SK-N-MC (cell line): ENCODE measurements at regions not wholly inside any gene's neighbourhood (a gene's known extent, or its start where the extent isn't known, plus 50 kb on each side); places are given as distances from the start of the nearest gene placed in this dataset.
"Not testable (repeated sequence)": the region's sequence is repeated elsewhere in the genome, so short reads cannot be mapped to it uniquely, and the experiment has no call there.

Source experiments
- DNase-seq: peaks from one replicate; pipeline ENCODE4 v3.0.0-alpha.2; 2011; ENCODE audit warnings: low read depth, low spot score
- H3K27ac ChIP-seq: fragments of 200-600 bp; sonication (generic); 2 replicates; pipeline ENCODE4 v1.5.1; 2016; ENCODE audit warnings: mixed run types
- H3K36me3 ChIP-seq: fragments of 200-600 bp; sonication (generic); 2 replicates; pipeline ENCODE4 v1.6.1; 2017; ENCODE audit warnings: antibody characterized with exemption, low read length, mixed read lengths; ENCODE audit not compliant: insufficient read depth
- H3K4me3 ChIP-seq: fragments of 200-600 bp; sonication (generic); 2 replicates; pipeline ENCODE4 v1.5.1; 2016
- H3K9ac ChIP-seq: fragments of 200-600 bp; sonication (generic); 2 replicates; pipeline ENCODE4 v1.8.0; 2017; ENCODE audit warnings: mixed run types, mixed read lengths; ENCODE audit not compliant: insufficient read length
- H3K9me3 ChIP-seq: fragments of 200-600 bp; sonication (generic); 2 replicates; pipeline ENCODE4 v1.6.1; 2017; ENCODE audit warnings: low read depth, mild to moderate bottlenecking, antibody characterized with exemption, low read length, moderate library complexity, mixed read lengths
- EZH2 ChIP-seq: fragments of 200-600 bp; sonication (generic); IDR thresholded peaks from one replicate; pipeline ENCODE4 v1.6.1; 2017; ENCODE audit warnings: antibody characterized with exemption
- FOXP2 ChIP-seq: optimal IDR thresholded peaks from 2 replicates; pipeline ENCODE3; 2011; ENCODE audit warnings: mild to moderate bottlenecking, moderate library complexity; ENCODE audit not compliant: insufficient read depth; ENCODE audit errors: extremely low read length, control extremely low read depth
- POLR2AphosphoS5 ChIP-seq: IDR thresholded peaks from 2 replicates; pipeline ENCODE4 v1.6.1; 2012; ENCODE audit warnings: mild to moderate bottlenecking, low read depth, low read length, borderline replicate concordance

- TF ChIP-seq FOXP2 = no peak
- no peak for TF ChIP-seq POLR2AphosphoS5
- no peak for TF ChIP-seq EZH2
- no peak for DNase-seq
- H3K4me3 ChIP-seq = no peak overlapping the region
Observed at GRCh38 chr5:60470881-60471280, 229.1 kb downstream of the DEPDC1B start.

DNA sequence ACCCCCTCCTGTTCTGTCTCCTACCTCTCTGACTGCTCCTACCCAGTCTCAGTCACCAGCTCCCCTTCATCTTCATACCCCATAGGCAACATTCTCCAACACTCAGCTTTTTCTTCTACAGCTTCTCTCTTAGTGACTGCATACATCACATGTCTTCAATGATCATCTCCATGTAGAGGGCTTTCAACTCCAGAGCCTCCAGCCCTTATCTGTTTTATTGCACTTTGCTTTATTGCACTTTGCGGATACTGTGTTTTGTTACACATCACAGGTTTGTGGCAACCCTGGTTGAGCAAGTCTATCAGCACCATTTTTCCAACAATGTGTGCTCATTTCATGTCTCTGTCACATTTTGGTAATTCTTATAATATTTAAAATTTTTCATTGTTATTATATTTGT lies 230.7 kb downstream of the DEPDC1B start:
- Histone ChIP-seq H3K36me3 (no peaks in the 10 kb centered on the region), H3K9ac (no peak overlapping the region), H3K9me3 (no peaks in the 10 kb centered on the region), H3K4me3 (no peak overlapping the region), H3K27ac (no peak overlapping the region)
- no peak for DNase-seq
- TF ChIP-seq FOXP2 = no peak
- TF ChIP-seq POLR2AphosphoS5 = no peak
- no peak for TF ChIP-seq EZH2

More at GRCh38 chr5:60470881-60471280, 229.1 kb downstream of the DEPDC1B start:
- Histone ChIP-seq H3K27ac (no peak overlapping the region), H3K9ac (no peak overlapping the region), H3K36me3 (no peaks in the 10 kb centered on the region), H3K9me3 (no peaks in the 10 kb centered on the region)

DNA sequence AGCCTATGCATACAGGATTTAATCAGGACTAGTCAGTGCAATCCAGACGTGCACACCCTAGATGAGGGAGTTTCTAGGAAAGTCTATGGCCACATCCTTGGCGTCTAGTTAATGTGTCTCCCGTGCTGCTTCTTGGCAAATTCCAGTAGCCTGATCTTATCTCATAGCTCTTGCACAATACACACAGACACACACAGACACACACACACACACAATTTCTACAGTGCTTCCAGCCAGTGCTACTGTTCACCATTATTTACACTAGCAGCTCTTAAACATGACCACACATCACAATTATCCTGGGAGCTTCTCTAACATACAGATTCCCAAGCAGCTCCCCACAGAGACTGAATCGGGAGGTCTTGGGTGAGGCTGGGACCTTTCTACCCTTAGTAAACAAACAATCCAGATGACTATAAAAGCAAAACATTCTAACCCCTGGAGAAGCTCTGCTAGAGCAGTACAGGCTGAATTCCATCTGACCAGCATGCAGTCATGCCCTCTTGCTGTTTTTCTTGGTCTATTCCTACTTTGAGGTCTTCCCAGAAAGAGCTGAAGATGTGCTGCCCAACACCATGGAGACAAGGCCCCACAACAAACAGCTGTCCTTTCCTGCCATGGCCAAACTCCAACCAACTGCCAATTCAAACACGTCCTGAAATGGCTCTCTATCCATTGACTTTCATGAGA lies 236.6 kb downstream of the DEPDC1B start:
- H3K9ac ChIP-seq = no peak overlapping the region
- TF ChIP-seq POLR2AphosphoS5 (no peak), FOXP2 (no peak), EZH2 (no peak)
- H3K9me3 ChIP-seq = no peaks in the 10 kb centered on the region

DNA sequence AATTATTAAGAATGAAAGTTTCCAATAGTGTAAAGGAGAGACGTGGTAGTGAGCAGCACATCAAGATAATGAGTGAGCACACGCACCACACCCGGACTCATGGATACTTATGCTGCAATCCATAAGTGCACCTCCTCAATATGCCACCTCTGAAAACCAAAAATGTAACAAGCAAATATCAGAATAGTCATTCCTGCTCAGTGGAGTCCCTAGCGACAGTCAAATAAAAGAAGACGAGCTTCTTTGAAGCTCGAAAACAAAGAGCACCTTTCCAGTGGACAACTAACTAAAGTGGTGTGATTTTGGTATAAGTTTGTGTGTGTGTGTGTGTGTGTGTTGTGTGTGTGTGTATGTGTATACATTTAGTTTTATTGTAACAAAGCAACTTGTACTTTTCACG lies 241.3 kb downstream of the DEPDC1B start:
- H3K9me3 ChIP-seq = no peaks in the 10 kb centered on the region
- H3K27ac ChIP-seq = no peak overlapping the region
- TF ChIP-seq FOXP2 (no peak), POLR2AphosphoS5 (no peak), EZH2 (no peak)
- no peak overlapping the region for H3K9ac ChIP-seq
- no peaks in the 10 kb centered on the region for H3K36me3 ChIP-seq
- no peak for DNase-seq
- H3K4me3 ChIP-seq = no peak overlapping the region

More for the DNA sequence above, 236.6 kb downstream of the DEPDC1B start:
- Histone ChIP-seq H3K27ac (no peak overlapping the region), H3K36me3 (no peaks in the 10 kb centered on the region), H3K4me3 (no peak overlapping the region)
- no peak for DNase-seq

DNA sequence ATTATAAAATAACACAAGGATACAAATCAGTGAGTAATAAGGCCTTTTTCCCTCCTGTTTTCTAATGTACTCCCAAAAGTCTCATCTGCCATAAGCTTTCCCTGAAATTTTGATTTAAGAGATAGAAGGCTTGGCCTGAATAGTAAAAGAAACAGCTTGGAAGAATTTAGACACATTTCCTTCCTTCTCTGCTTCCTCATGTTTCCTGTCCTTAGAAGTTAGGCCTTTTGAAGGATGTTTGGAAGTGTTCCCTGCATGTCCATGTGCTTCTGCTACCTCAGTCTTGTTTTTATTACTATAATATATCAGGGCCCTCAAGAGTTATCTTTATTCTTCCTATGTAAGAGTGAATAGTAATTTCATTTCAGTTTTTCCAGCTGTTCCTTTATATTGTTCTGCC lies 242.7 kb downstream of the DEPDC1B start:
- H3K27ac ChIP-seq = no peak overlapping the region
- no peaks in the 10 kb centered on the region for H3K9me3 ChIP-seq
- DNase-seq = no peak
- H3K36me3 ChIP-seq = no peaks in the 10 kb centered on the region
- no peak overlapping the region for H3K4me3 ChIP-seq
- no peak overlapping the region for H3K9ac ChIP-seq
- TF ChIP-seq POLR2AphosphoS5 = no peak
- TF ChIP-seq EZH2 = no peak
- no peak for TF ChIP-seq FOXP2

GRCh38 chr5:60455589-60455988 lies 244.4 kb downstream of the DEPDC1B start:
- TF ChIP-seq POLR2AphosphoS5 (no peak), EZH2 (no peak), FOXP2 (no peak)
- Histone ChIP-seq H3K4me3 (no peak overlapping the region), H3K9ac (no peak overlapping the region)

DNA sequence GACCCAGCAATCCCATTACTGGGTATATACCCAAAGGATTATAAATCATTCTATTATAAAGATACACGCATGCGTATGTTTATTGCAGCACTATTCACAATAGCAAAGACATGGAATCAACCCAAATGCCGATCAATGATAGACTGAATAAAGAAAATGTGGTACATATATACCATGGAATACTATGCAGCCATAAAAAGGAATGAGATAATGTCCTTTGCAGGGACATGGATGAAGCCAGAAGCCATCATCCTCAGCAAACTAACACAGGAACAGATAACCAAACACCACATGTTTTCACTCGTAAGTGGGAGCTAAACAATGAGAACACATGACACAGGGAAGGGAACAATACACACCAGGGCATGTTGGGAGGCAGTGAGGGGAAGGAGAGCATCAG lies 245.7 kb downstream of the DEPDC1B start:
- H3K9me3 ChIP-seq, H3K9ac ChIP-seq, H3K4me3 ChIP-seq, DNase-seq, H3K36me3 ChIP-seq, H3K27ac ChIP-seq: not testable (repeated sequence)

More at GRCh38 chr5:60455589-60455988, 244.4 kb downstream of the DEPDC1B start:
- no peak for DNase-seq
- no peaks in the 10 kb centered on the region for H3K36me3 ChIP-seq
- H3K27ac ChIP-seq = no peak overlapping the region
- H3K9me3 ChIP-seq = no peaks in the 10 kb centered on the region

DNA sequence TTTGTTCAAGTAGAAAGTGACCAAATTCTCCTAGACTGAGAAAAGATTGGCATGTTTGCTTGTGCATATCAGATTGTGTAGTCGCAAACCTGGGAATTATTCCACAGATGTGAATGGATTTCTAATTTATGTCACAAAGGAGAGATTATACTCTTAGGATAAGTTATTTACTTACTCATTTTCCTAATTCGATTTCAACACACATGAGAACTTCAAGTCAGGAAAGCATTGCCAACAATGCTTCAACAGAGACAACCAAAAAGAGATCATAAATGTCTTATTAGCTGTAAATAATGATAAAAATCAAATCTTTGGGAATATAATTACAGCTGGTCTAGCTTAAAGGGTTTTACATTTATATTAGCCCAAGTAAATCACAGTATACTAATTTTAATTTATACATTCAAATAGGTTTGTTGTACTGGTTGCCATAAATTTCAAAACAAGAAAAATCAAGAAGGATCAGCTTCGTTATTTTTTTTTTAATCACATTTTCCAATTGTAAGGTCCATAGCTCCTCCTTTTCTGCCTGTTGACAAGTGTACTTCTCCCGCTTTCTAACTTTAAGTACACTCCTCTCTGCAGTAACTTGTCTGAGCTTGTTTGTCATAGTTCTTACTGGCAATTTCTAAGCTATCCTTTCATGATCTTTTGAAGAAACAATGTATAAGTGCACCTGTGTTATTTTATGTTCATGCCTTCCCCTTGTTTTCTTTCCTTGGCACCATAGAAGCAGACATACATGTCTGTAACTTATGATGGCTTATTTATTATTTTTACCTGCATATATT lies 246.6 kb downstream of the DEPDC1B start:
- no peak for DNase-seq
- no peaks in the 10 kb centered on the region for H3K36me3 ChIP-seq
- no peak overlapping the region for H3K27ac ChIP-seq
- no peak for TF ChIP-seq POLR2AphosphoS5
- no peak overlapping the region for H3K4me3 ChIP-seq
- no peaks in the 10 kb centered on the region for H3K9me3 ChIP-seq
- no peak overlapping the region for H3K9ac ChIP-seq
